CD4-positive, alpha-beta memory T cell (primary cell): ENCODE measurements at regions not wholly inside any gene's neighbourhood (a gene's known extent, or its start where the extent isn't known, plus 50 kb on each side); places are given as distances from the start of the nearest gene placed in this dataset.
"Not testable (repeated sequence)": the region's sequence is repeated elsewhere in the genome, so short reads cannot be mapped to it uniquely, and the experiment has no call there.

ENCODE experiments used
- CTCF ChIA-PET: fragments of 350-600 bp; sonication (Branson Sonifier 250); formaldehyde crosslinking; loops from one replicate; lab custom pipeline; 2021; ENCODE audit warnings: inconsistent platforms; ENCODE audit not compliant: partially characterized antibody; lab: Charles Lee
- POLR2A ChIA-PET: fragments of 350-600 bp; sonication (Branson Sonifier 250); formaldehyde crosslinking; loops from one replicate; lab custom pipeline; 2021; ENCODE audit not compliant: partially characterized antibody; lab: Charles Lee
- DNase-seq, 5 donors: peaks; one replicate each; pipeline versions ENCODE4 v3.0.0 to v3.0.0-alpha.2; 2020 to 2022; ENCODE audit warnings: mixed read lengths in 1 of 5
- H3K27ac ChIP-seq: one replicate; pipeline ENCODE4 v1.7.0; 2013; ENCODE audit warnings: low read depth, low read length
- H3K27me3 ChIP-seq: 2 replicates; pipeline ENCODE4 v1.7.0; 2013; ENCODE audit warnings: mild to moderate bottlenecking, low read length, moderate library complexity; ENCODE audit not compliant: insufficient read depth
- H3K36me3 ChIP-seq: 2 replicates; pipeline ENCODE4 v1.7.0; 2013; ENCODE audit warnings: mild to moderate bottlenecking, low read length, moderate library complexity; ENCODE audit not compliant: insufficient read depth
- H3K4me1 ChIP-seq: 2 replicates; pipeline ENCODE4 v1.7.0; 2013; ENCODE audit warnings: mild to moderate bottlenecking, low read length, moderate library complexity; ENCODE audit not compliant: insufficient read depth
- H3K4me3 ChIP-seq, 2 donors: one replicate each; pipeline ENCODE4 v1.7.0; 2013; ENCODE audit warnings: low read length in 2 of 2, mild to moderate bottlenecking in 1 of 2
- H3K9me3 ChIP-seq, 2 donors: one replicate each; pipeline ENCODE4 v1.7.0; 2013; ENCODE audit warnings: low read length in 2 of 2, control low read depth in 1 of 2; ENCODE audit not compliant: control insufficient read depth in 1 of 2
- H3K27ac Mint-ChIP-seq, 7 donors: one replicate each; pipeline ENCODE4 v1.8.0; 2020 to 2021; ENCODE audit warnings: mixed read lengths in 7 of 7, mild to moderate bottlenecking in 6 of 7, inconsistent platforms in 3 of 7, moderate library complexity in 3 of 7
- H3K27me3 Mint-ChIP-seq, 2 donors: one replicate each; pipeline ENCODE4 v1.8.0; 2020 to 2021; ENCODE audit warnings: mixed read lengths in 2 of 2
- H3K36me3 Mint-ChIP-seq, 2 donors: one replicate each; pipeline ENCODE4 v1.8.0; 2020 to 2021; ENCODE audit warnings: mixed read lengths in 2 of 2, inconsistent platforms in 1 of 2, mild to moderate bottlenecking in 1 of 2
- H3K4me1 Mint-ChIP-seq, 4 donors: one replicate each; pipeline ENCODE4 v1.8.0; 2020 to 2021; ENCODE audit warnings: mixed read lengths in 4 of 4, mild to moderate bottlenecking in 1 of 4
- H3K4me3 Mint-ChIP-seq, 8 donors: one replicate each; pipeline ENCODE4 v1.8.0; 2020 to 2021; ENCODE audit warnings: mixed read lengths in 8 of 8, mild to moderate bottlenecking in 7 of 8, moderate library complexity in 6 of 8, inconsistent platforms in 3 of 8
- H3K9me3 Mint-ChIP-seq, 8 donors: one replicate each; pipeline ENCODE4 v1.8.0; 2020 to 2021; ENCODE audit warnings: mixed read lengths in 8 of 8, mild to moderate bottlenecking in 5 of 8, inconsistent platforms in 3 of 8, moderate library complexity in 1 of 8
- intact Hi-C: fragments of 100-400 bp; cut with micrococcal nuclease; formaldehyde crosslinking; loops from one replicate; pipeline ENCODE4 v1.15.1; 2023

DNA sequence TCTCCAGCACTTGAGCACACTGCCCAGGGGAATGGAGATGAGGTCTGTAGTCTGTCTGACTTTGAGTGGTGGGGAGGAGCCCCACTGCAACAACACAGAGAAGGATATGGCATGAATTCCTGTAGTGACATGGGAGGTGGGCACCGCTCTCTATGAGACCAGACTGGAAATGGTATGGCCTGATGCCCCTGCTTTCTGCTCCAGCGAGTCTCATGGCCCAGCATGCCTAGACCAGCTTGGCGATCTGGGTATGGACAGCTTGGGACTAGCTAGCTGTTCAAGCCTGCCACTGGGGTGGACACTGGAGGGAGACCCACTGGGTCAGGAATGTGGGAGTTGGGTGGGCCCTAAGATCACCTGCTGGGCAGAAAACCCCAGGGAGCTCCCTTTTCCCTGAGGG lies 477.8 kb upstream of the SEL1L start:
- H3K9me3 ChIP-seq: no peaks in the 10 kb centered on the region
- no peak overlapping the region for H3K27ac Mint-ChIP-seq
- H3K4me1 Mint-ChIP-seq: no peaks in the 10 kb centered on the region
- H3K4me3 Mint-ChIP-seq: no peak overlapping the region
- POLR2A ChIA-PET: no interaction called here
- no peaks in the 10 kb centered on the region for H3K27me3 Mint-ChIP-seq
- no peak for DNase-seq
- no peaks in the 10 kb centered on the region for H3K27me3 ChIP-seq
- H3K36me3 Mint-ChIP-seq: no peaks in the 10 kb centered on the region
- H3K9me3 Mint-ChIP-seq: peaks cover 0 to 28% (median 8%) of the 10 kb centered on the region in 8 donors
- H3K4me1 ChIP-seq: no peaks in the 10 kb centered on the region
- no peak overlapping the region for H3K4me3 ChIP-seq
- CTCF ChIA-PET: no interaction called here
- intact Hi-C loops: no loop called here
- no peak overlapping the region for H3K27ac ChIP-seq
- no peaks in the 10 kb centered on the region for H3K36me3 ChIP-seq

DNA sequence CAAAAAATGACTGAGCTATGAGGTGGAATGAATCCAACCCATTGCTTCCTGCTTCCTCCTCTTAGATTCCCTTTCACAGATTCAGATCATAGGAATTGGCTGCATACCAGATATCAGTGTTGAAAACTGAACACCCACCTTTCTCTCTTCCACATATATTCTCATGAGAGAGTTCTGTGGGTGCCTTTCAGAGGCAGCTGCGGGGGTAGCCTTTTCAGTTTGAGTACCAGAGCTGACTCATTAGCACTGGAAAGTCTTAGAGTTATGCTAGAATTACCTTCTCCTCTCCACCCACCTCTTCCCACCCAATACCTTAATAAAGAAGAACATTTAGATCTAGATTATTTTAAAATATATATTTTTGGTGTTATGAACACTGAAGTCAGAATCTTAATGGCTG lies 495.4 kb upstream of the SEL1L start:
- Histone ChIP-seq H3K9me3 (peaks cover 0 to 4% of the 10 kb centered on the region in 2 donors), H3K4me1 (no peaks in the 10 kb centered on the region), H3K4me3 (no peak overlapping the region), H3K36me3 (no peaks in the 10 kb centered on the region), H3K27ac (no peak overlapping the region), H3K27me3 (no peaks in the 10 kb centered on the region)
- intact Hi-C loops: no loop called here
- H3K36me3 Mint-ChIP-seq: no peaks in the 10 kb centered on the region
- no peak for DNase-seq
- H3K9me3 Mint-ChIP-seq: peaks cover 3 to 36% (median 19%) of the 10 kb centered on the region in 8 donors
- H3K4me1 Mint-ChIP-seq: no peaks in the 10 kb centered on the region
- H3K27ac Mint-ChIP-seq: no peak overlapping the region
- H3K4me3 Mint-ChIP-seq: no peak overlapping the region
- CTCF ChIA-PET: no interaction called here
- POLR2A ChIA-PET: no interaction called here
- H3K27me3 Mint-ChIP-seq: no peaks in the 10 kb centered on the region

DNA sequence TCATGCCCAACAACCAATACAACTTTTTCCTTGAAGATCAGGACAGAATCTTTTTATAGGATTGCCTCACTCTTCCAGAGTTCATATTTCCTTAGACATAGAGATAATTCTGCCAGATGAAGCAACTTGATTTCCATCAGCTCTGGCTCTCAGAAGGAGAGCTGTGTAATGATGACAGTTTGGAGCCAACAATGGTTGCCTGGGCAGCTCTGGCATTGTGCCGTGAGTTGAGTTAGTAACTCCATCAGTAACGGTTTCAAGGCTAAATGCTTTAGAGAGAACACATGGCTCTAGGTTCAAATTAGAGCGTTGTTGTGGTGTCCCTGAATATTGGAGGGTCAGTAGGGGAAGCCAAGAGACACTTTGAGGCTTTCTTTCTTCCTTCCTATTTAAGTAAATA lies 501.7 kb upstream of the SEL1L start:
- DNase-seq: no peak
- no peak overlapping the region for H3K4me3 ChIP-seq
- ChIA-PET CTCF (no interaction called here), POLR2A (no interaction called here)
- Mint-ChIP-seq H3K27me3 (no peaks in the 10 kb centered on the region), H3K9me3 (peaks cover 0 to 5% (median 3%) of the 10 kb centered on the region in 8 donors), H3K36me3 (no peaks in the 10 kb centered on the region), H3K4me1 (no peaks in the 10 kb centered on the region), H3K4me3 (no peak overlapping the region), H3K27ac (no peak overlapping the region)
- intact Hi-C loops: no loop called here
- H3K36me3 ChIP-seq: no peaks in the 10 kb centered on the region
- no peaks in the 10 kb centered on the region for H3K27me3 ChIP-seq
- no peaks in the 10 kb centered on the region for H3K4me1 ChIP-seq
- H3K27ac ChIP-seq: no peak overlapping the region
- no peaks in the 10 kb centered on the region for H3K9me3 ChIP-seq

DNA sequence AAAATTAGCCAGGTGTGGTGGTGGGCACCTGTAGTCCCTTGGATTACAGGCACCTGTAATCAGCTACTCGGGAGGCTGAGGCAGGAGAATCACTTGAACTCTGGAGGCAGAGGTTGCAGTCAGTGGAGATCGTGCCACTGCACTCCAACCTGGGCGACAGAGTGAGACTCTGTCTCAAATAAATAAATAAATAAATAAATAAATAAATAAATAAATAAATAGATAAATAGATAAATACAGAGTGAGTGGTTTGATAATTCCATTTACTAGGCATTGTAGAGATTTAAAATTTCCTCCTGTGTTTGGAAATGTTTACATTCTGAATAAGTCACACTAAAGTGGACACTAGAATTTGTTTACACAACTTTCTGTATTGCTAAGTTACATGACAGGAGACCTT lies 504.4 kb upstream of the SEL1L start:
- H3K27me3 Mint-ChIP-seq, H3K4me3 Mint-ChIP-seq, H3K27ac Mint-ChIP-seq, H3K4me1 Mint-ChIP-seq, H3K27me3 ChIP-seq, H3K4me3 ChIP-seq, H3K27ac ChIP-seq, H3K36me3 Mint-ChIP-seq, H3K36me3 ChIP-seq, H3K9me3 Mint-ChIP-seq, POLR2A ChIA-PET, DNase-seq, intact Hi-C loops, CTCF ChIA-PET, H3K4me1 ChIP-seq, H3K9me3 ChIP-seq: not testable (repeated sequence)

DNA sequence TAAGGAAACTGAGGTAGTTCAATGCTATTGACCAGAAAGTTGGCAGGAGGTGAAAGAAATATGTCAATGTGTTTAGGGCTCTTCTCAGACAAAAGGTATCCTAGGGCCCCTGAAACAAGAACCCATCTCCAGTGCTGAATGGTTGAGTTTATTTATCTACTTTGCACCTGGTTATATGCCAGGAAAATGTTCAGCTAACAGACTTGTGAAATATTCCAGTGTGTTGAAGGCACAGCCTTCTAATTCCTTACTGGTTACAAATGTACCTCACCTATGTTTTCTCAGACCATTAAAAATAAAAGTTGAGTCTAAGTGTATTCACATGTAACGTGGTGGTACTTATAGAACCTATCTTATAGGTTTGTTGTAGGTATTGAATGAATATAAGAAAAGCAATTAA lies 511.7 kb upstream of the SEL1L start:
- intact Hi-C loops: no loop called here
- ChIA-PET CTCF (no interaction called here), POLR2A (no interaction called here)
- H3K9me3 ChIP-seq: no peaks in the 10 kb centered on the region
- Mint-ChIP-seq H3K4me1 (no peaks in the 10 kb centered on the region), H3K27me3 (no peaks in the 10 kb centered on the region), H3K27ac (no peak overlapping the region), H3K4me3 (no peak overlapping the region), H3K36me3 (no peaks in the 10 kb centered on the region), H3K9me3 (peaks cover 0 to 16% (median 6%) of the 10 kb centered on the region in 8 donors)
- no peaks in the 10 kb centered on the region for H3K4me1 ChIP-seq
- H3K27ac ChIP-seq: no peak overlapping the region
- no peaks in the 10 kb centered on the region for H3K36me3 ChIP-seq
- no peak overlapping the region for H3K4me3 ChIP-seq
- H3K27me3 ChIP-seq: no peaks in the 10 kb centered on the region
- no peak for DNase-seq

DNA sequence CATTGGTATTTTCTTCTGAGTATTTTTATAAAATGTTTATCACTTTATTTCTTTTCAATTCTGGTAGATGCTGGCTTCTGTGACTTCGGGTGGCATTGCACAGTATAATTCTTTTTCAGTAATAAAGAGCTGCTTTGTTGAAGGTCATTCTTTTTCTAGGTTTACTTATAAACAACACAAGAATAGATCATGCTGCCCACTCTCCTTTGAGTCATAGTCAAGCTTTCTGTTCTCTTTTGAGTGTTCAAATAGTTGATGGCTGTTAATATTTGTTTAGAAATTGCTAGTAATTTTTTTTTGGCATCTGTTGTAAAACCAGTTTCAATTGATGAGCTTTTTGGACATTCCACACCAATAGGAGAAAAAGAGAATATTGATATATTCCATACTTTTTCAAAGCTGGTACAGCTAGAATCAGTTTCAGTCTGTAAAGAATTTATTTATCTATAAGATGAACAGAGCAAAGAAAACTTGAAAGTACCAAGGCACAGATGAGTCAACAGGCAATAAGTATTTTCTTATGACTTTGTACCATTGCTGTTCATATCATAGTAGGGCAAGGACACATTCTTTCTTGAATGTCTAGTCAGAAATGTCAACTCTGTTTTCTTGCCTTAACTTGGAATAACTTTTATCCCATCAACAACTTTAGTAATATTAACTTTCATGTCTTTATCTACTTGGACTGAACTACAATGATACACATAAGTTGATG lies 513.0 kb upstream of the SEL1L start:
- intact Hi-C loops: no loop called here
- POLR2A ChIA-PET: no interaction called here
- H3K9me3 ChIP-seq: no peaks in the 10 kb centered on the region
- CTCF ChIA-PET: no interaction called here
- H3K27me3 ChIP-seq: no peaks in the 10 kb centered on the region
- no peaks in the 10 kb centered on the region for H3K36me3 Mint-ChIP-seq
- H3K27ac Mint-ChIP-seq: no peak overlapping the region
- H3K4me3 Mint-ChIP-seq: no peak overlapping the region
- no peaks in the 10 kb centered on the region for H3K4me1 ChIP-seq
- H3K9me3 Mint-ChIP-seq: peaks cover 0 to 13% (median 6%) of the 10 kb centered on the region in 8 donors
- no peaks in the 10 kb centered on the region for H3K4me1 Mint-ChIP-seq
- no peaks in the 10 kb centered on the region for H3K36me3 ChIP-seq
- no peak overlapping the region for H3K27ac ChIP-seq
- no peak overlapping the region for H3K4me3 ChIP-seq
- H3K27me3 Mint-ChIP-seq: no peaks in the 10 kb centered on the region
- DNase-seq: no peak

DNA sequence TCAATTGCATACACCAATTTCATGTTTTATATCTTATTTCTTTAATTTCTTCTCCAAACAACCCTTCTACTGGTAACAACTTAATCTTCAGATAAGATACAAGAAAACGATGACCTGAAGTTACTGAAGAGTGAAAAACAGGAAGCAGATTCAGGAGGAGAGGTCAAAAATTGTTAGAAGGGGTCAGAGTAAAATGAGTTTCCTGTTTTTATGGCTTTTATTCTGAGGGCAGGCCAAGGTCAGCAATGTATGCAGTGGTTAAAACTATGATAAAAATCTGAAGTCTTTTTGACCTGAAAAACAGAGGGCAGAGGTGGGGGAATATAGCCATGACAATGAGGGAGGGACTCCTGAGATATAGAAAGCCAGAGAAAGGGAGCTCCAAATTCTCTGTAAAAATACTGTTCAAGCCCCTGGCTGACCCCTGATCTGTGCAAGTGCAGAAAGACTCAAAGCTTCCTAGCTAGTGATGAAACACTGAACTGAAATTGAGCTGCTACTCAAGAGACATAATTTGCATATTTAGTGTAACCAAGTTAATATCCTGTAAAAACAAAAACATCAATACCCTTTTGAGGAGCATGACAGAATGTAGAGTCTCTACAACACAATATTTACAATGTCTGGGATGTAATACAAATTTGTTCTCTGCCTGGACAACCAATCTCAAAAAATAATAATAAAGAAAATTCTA lies 514.3 kb upstream of the SEL1L start:
- Histone ChIP-seq H3K27ac (no peak overlapping the region), H3K4me1 (no peaks in the 10 kb centered on the region), H3K27me3 (no peaks in the 10 kb centered on the region), H3K4me3 (no peak overlapping the region), H3K36me3 (no peaks in the 10 kb centered on the region), H3K9me3 (no peaks in the 10 kb centered on the region)
- no peak for DNase-seq
- intact Hi-C loops: no loop called here
- Mint-ChIP-seq H3K27ac (no peak overlapping the region), H3K36me3 (no peaks in the 10 kb centered on the region), H3K27me3 (no peaks in the 10 kb centered on the region), H3K4me1 (no peaks in the 10 kb centered on the region), H3K9me3 (peaks cover 0 to 12% (median 6%) of the 10 kb centered on the region in 8 donors), H3K4me3 (no peak overlapping the region)
- ChIA-PET CTCF (no interaction called here), POLR2A (no interaction called here)
